ENCODE measurements at regions not wholly inside any gene's neighbourhood (a gene's known extent, or its start where the extent isn't known, plus 50 kb on each side); places are given as distances from the start of the nearest gene placed in this dataset.

- no peak overlapping the region for H2BK5ac ChIP-seq (ENCODE audit: low read depth, low read length)
- no peak overlapping the region for H3K9ac ChIP-seq (replicated peaks in 1 of 4; ENCODE audit: extremely low read depth in 1 of 4, low read depth in 3 of 4, low read length in 3 of 4)
- H3K4ac ChIP-seq (replicated peaks; ENCODE audit: insufficient read length, low read depth, low read length): no peak overlapping the region
- no peaks in the 10 kb centered on the region for H3K79me1 ChIP-seq (ENCODE audit: low read depth, low read length)
- H4K20me1 ChIP-seq (replicated peaks in 1 of 2; ENCODE audit: control insufficient read depth in 1 of 2, insufficient read depth in 2 of 2, low read length in 2 of 2): no peaks in the 10 kb centered on the region
- H2AK5ac ChIP-seq (ENCODE audit: low read depth, low read length): no peak overlapping the region
- no peaks in the 10 kb centered on the region for H3K27me3 ChIP-seq (replicated peaks in 1 of 4; ENCODE audit: control insufficient read depth in 3 of 4, extremely low read depth in 1 of 4, insufficient read depth in 3 of 4, low read length in 3 of 4)
- TF ChIP-seq RFX5 (IDR thresholded peaks at IDR 0.05; ENCODE audit: borderline replicate concordance, low read depth, low read length): no peak
- H2BK120ac ChIP-seq (replicated peaks; ENCODE audit: low read depth, low read length): no peak overlapping the region
- no peak overlapping the region for H3K23ac ChIP-seq (ENCODE audit: insufficient read length)
- no peak overlapping the region for H4K91ac ChIP-seq (replicated peaks; ENCODE audit: insufficient read length, low read length)
- no peak overlapping the region for H2BK15ac ChIP-seq (ENCODE audit: low read length)
- no peak overlapping the region for H2BK12ac ChIP-seq (ENCODE audit: low read depth, low read length)
- no peak for FAIRE-seq
- no peak overlapping the region for H3K56ac ChIP-seq (replicated peaks; ENCODE audit: insufficient read length, low read depth, low read length)
- DNase-seq (ENCODE audit: low read depth in 1 of 2, low spot score in 2 of 2): no peak
- H2BK20ac ChIP-seq (ENCODE audit: low read length): no peak overlapping the region
- no peak overlapping the region for H2AFZ ChIP-seq (ENCODE audit: low read length)
- POLR2A ChIA-PET (ENCODE audit: partially characterized antibody): no interaction called here
- H3K18ac ChIP-seq (ENCODE audit: extremely low read depth, low read length): no peak overlapping the region
- no peaks in the 10 kb centered on the region for H3K4me1 ChIP-seq (replicated peaks in 1 of 4; ENCODE audit: control insufficient read depth in 3 of 4, insufficient read depth in 4 of 4, low read length in 3 of 4)
- H3K4me2 ChIP-seq (ENCODE audit: insufficient read depth in 1 of 2, low read depth in 2 of 2, low read length in 2 of 2): no peak overlapping the region
- CTCF ChIA-PET (ENCODE audit: partially characterized antibody): no interaction called here
- no peak overlapping the region for H3K27ac ChIP-seq (ENCODE audit: low read depth, low read length)
- H4K8ac ChIP-seq (ENCODE audit: extremely low read depth, insufficient read depth, low read length): no peak overlapping the region
- no peak overlapping the region for H3K14ac ChIP-seq (ENCODE audit: insufficient read length)
- no peak overlapping the region for H3K4me3 ChIP-seq (ENCODE audit: extremely low read depth in 1 of 4, insufficient read depth in 2 of 4, low read depth in 3 of 4, low read length in 4 of 4)
- no peaks in the 10 kb centered on the region for H3K9me3 ChIP-seq (ENCODE audit: insufficient read depth in 2 of 2, low read depth in 1 of 2, low read length in 1 of 2)
- no peaks in the 10 kb centered on the region for H3K23me2 ChIP-seq (ENCODE audit: low read depth, low read length)
- no peaks in the 10 kb centered on the region for H3K79me2 ChIP-seq (ENCODE audit: control insufficient read depth in 1 of 2, insufficient read depth in 2 of 2, low read length in 2 of 2)
- H3K36me3 ChIP-seq (ENCODE audit: control insufficient read depth in 2 of 4, insufficient read depth in 4 of 4, low read length in 3 of 4): no peaks in the 10 kb centered on the region
- H4K5ac ChIP-seq (ENCODE audit: insufficient read length, low read depth, low read length): no peak overlapping the region
Observed at GRCh38 chr5:130528474-130528873, 624.2 kb downstream of the CHSY3 start.

Measured in H1 (cell line).